ENCODE measurements at regions not wholly inside any gene's neighbourhood (a gene's known extent, or its start where the extent isn't known, plus 50 kb on each side); places are given as distances from the start of the nearest gene placed in this dataset.

DNA sequence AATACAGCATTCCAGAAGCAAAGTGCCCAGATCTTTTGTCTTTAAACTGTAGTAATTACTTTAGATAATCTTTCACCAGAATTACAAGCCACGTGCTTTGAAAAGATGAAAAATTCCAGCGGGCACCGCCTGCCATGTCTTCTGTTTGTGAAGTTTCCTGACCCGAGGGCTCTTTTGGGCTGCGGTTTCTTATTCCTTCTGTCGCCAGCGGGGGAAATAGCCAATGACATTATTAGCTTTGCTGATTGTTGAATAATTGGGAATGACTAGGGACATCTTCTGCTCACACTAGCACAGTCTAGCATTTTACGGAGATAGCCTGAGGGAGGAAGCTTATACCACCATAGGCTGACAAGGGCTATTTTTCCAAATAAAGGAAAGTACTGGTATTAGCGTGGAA, 124.7 kb downstream of the SAMD5 start:
- no peak for TF ChIP-seq EP300 (IDR thresholded peaks at IDR 0.05; ENCODE audit: borderline replicate concordance)
- TF ChIP-seq, protein P1, sequence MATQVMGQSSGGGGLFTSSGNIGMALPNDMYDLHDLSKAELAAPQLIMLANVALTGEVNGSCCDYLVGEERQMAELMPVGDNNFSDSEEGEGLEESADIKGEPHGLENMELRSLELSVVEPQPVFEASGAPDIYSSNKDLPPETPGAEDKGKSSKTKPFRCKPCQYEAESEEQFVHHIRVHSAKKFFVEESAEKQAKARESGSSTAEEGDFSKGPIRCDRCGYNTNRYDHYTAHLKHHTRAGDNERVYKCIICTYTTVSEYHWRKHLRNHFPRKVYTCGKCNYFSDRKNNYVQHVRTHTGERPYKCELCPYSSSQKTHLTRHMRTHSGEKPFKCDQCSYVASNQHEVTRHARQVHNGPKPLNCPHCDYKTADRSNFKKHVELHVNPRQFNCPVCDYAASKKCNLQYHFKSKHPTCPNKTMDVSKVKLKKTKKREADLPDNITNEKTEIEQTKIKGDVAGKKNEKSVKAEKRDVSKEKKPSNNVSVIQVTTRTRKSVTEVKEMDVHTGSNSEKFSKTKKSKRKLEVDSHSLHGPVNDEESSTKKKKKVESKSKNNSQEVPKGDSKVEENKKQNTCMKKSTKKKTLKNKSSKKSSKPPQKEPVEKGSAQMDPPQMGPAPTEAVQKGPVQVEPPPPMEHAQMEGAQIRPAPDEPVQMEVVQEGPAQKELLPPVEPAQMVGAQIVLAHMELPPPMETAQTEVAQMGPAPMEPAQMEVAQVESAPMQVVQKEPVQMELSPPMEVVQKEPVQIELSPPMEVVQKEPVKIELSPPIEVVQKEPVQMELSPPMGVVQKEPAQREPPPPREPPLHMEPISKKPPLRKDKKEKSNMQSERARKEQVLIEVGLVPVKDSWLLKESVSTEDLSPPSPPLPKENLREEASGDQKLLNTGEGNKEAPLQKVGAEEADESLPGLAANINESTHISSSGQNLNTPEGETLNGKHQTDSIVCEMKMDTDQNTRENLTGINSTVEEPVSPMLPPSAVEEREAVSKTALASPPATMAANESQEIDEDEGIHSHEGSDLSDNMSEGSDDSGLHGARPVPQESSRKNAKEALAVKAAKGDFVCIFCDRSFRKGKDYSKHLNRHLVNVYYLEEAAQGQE (IDR thresholded peaks at IDR 0.05; ENCODE audit: low read depth), result no peak
- TF ChIP-seq CEBPB (IDR thresholded peaks at IDR 0.05), result no peak
- TF ChIP-seq, protein P2, sequence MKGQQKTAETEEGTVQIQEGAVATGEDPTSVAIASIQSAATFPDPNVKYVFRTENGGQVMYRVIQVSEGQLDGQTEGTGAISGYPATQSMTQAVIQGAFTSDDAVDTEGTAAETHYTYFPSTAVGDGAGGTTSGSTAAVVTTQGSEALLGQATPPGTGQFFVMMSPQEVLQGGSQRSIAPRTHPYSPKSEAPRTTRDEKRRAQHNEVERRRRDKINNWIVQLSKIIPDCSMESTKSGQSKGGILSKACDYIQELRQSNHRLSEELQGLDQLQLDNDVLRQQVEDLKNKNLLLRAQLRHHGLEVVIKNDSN (IDR thresholded peaks at IDR 0.05), result no peak
- TF ChIP-seq, protein P3, sequence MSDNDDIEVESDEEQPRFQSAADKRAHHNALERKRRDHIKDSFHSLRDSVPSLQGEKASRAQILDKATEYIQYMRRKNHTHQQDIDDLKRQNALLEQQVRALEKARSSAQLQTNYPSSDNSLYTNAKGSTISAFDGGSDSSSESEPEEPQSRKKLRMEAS (IDR thresholded peaks at IDR 0.05), result no peak
- no peak for TF ChIP-seq FOXM1 (IDR thresholded peaks at IDR 0.05; ENCODE audit: borderline replicate concordance, low read depth)

DNA sequence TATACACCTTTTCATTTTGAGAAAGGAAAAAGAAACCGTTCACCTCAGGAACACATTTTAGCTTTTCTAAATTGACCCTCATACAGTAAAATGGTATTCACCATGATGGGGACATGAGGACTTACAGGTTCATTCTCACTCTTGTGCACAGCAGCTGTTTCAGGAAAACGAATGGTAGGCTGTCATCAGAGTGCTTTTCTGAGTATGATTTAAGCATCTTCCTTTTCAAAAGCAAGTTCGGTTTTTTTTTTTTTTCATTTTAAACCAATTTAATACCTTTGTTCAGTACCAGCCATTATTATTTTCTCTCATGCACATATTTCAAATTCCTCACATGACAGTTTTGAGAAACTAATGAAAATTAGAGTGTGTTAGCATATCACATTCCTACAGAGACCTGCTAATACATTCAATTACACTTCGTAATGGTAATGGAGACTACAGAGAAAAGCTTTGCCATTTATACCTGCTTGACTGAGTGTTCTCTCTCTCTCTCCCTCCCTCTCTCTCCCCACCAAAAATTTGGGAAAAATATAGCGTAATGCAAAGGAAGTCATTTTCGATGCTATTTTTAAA, 129.2 kb downstream of the SAMD5 start:
- TF ChIP-seq, protein P1 (IDR thresholded peaks at IDR 0.05; ENCODE audit: low read depth), result no peak
- TF ChIP-seq CREB1 (IDR thresholded peaks at IDR 0.05; ENCODE audit: low read depth) (no peak), EP300 (IDR thresholded peaks at IDR 0.05; ENCODE audit: borderline replicate concordance) (no peak), ZBTB7A (IDR thresholded peaks at IDR 0.05; ENCODE audit: low read depth) (no peak), YY1 (IDR thresholded peaks at IDR 0.05; ENCODE audit: low read depth) (no peak), EGR1 (IDR thresholded peaks at IDR 0.05) (no peak), FOXM1 (IDR thresholded peaks at IDR 0.05; ENCODE audit: borderline replicate concordance, low read depth) (no peak), RAD21 (IDR thresholded peaks at IDR 0.05; ENCODE audit: low read depth) (no peak), TAF1 (IDR thresholded peaks at IDR 0.05; ENCODE audit: low read depth) (no peak), TCF12 (IDR thresholded peaks at IDR 0.05; ENCODE audit: low read depth) (no peak), CEBPB (IDR thresholded peaks at IDR 0.05) (no peak), TEAD4 (IDR thresholded peaks at IDR 0.05) (no peak), NFIC (IDR thresholded peaks at IDR 0.05) (no peak)
- TF ChIP-seq, protein P3 (IDR thresholded peaks at IDR 0.05), result no peak
- TF ChIP-seq, protein P2 (IDR thresholded peaks at IDR 0.05), result no peak

DNA sequence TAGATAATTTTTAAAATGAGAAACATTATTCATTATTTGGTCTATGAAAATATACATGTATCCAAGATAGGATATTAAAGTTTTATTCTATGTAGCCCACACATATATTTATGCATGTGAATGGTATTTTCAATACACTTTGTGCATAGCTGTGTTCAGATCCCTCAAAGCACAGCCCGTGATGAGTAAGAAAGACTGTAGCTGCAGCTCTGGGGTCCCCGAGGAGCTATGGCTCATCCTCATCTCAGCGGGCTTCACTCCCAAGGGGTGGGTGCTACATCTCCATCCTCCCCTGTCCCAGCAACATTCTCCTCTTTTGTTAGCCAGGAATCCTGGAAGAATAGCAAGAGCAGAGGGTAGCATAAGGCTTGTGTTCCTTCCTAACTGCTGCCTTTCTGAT, 130.8 kb downstream of the SAMD5 start:
- TF ChIP-seq CREB1 (IDR thresholded peaks at IDR 0.05; ENCODE audit: low read depth), result no peak
- no peak for TF ChIP-seq EP300 (IDR thresholded peaks at IDR 0.05; ENCODE audit: borderline replicate concordance)
- TF ChIP-seq FOXM1 (IDR thresholded peaks at IDR 0.05; ENCODE audit: borderline replicate concordance, low read depth), result no peak
- TF ChIP-seq, protein P3 (IDR thresholded peaks at IDR 0.05), result no peak
- TF ChIP-seq YY1 (IDR thresholded peaks at IDR 0.05; ENCODE audit: low read depth), result no peak
- no peak for TF ChIP-seq EGR1 (IDR thresholded peaks at IDR 0.05)
- TF ChIP-seq TAF1 (IDR thresholded peaks at IDR 0.05; ENCODE audit: low read depth), result no peak
- TF ChIP-seq NFIC (IDR thresholded peaks at IDR 0.05), result no peak
- no peak for TF ChIP-seq TEAD4 (IDR thresholded peaks at IDR 0.05)
- no peak for TF ChIP-seq TCF12 (IDR thresholded peaks at IDR 0.05; ENCODE audit: low read depth)
- no peak for TF ChIP-seq ZBTB7A (IDR thresholded peaks at IDR 0.05; ENCODE audit: low read depth)
- TF ChIP-seq, protein P2 (IDR thresholded peaks at IDR 0.05), result no peak

DNA sequence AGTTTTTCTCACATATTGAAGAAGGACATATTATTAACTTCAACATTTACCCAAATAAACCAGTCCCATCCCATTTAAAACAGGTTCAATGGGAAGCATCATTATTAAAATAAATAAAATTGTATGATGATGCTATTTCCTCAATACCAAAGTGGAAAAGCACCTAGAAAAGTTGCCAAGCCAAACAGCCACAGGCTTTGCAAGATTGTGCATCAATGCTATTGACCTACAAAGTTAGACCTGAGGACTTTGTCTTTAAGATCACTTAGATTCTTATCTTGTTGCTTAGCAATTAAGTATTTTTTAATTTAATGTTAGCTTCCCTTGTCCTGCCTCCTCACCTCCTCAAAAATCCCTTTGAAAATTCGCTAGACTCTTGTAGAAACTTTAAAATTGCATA, 132.1 kb downstream of the SAMD5 start:
- TF ChIP-seq EP300 (IDR thresholded peaks at IDR 0.05; ENCODE audit: borderline replicate concordance) (no peak), YY1 (IDR thresholded peaks at IDR 0.05; ENCODE audit: low read depth) (no peak), NFIC (IDR thresholded peaks at IDR 0.05) (no peak), TEAD4 (IDR thresholded peaks at IDR 0.05) (no peak), ZBTB7A (IDR thresholded peaks at IDR 0.05; ENCODE audit: low read depth) (no peak), CREB1 (IDR thresholded peaks at IDR 0.05; ENCODE audit: low read depth) (no peak), TAF1 (IDR thresholded peaks at IDR 0.05; ENCODE audit: low read depth) (no peak)
- TF ChIP-seq, protein P3 (IDR thresholded peaks at IDR 0.05), result no peak
- TF ChIP-seq, protein P2 (IDR thresholded peaks at IDR 0.05), result no peak

DNA sequence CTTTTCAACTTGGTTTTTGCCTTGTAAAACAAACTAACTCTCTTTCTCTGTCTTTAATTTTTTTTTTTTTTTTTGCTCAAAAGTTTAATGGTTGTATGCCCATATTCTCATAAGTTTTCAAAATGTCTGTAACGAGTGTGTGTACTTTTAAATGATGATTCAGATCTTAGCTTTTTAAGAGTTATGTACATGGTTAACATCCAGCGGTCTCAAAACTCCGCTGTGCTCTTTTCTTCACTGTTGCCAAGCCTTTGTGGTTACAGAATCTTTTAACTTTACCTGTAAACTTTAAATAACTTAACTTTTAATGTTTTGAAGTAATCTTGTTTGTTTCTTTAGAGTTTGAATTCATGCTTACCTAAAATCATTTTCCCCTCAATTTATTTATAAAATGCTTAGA, 133.0 kb downstream of the SAMD5 start:
- no peak for TF ChIP-seq YY1 (IDR thresholded peaks at IDR 0.05; ENCODE audit: low read depth)

All from Ishikawa (cell line).